Ascending aorta (tissue), 2 donors: ENCODE measurements at regions not wholly inside any gene's neighbourhood (a gene's known extent, or its start where the extent isn't known, plus 50 kb on each side); places are given as distances from the start of the nearest gene placed in this dataset.
A peak's percentile ranks its signal among the peaks of the same experiment; 100 is the strongest.
"Not testable (repeated sequence)": the region's sequence is repeated elsewhere in the genome, so short reads cannot be mapped to it uniquely, and the experiment has no call there.

ENCODE experiments used
- DNase-seq, 2 donors: peaks; one replicate each; pipeline ENCODE4 v3.0.0-alpha.2; 2019; ENCODE audit warnings: low spot score in 2 of 2
- H3K27ac ChIP-seq, 2 donors: fragments of 200-600 bp; sonication (generic); one replicate each; pipeline ENCODE4 v1.5.1; 2016 to 2017; ENCODE audit warnings: mild to moderate bottlenecking in 1 of 2
- H3K27me3 ChIP-seq: fragments of 200-600 bp; sonication (generic); one replicate; pipeline ENCODE4 v1.5.1; 2017
- H3K36me3 ChIP-seq, 2 donors: fragments of 200-600 bp; sonication (generic); one replicate each; pipeline ENCODE4 v1.5.1; 2016
- H3K4me1 ChIP-seq, 2 donors: fragments of 200-600 bp; sonication (generic); one replicate each; pipeline ENCODE4 v1.5.1; 2016 to 2017; ENCODE audit warnings: mild to moderate bottlenecking in 1 of 2
- H3K4me3 ChIP-seq, 2 donors: fragments of 200-600 bp; sonication (generic); one replicate each; pipeline ENCODE4 v1.5.1; 2016 to 2017; ENCODE audit warnings: mild to moderate bottlenecking in 1 of 2
- H3K9me3 ChIP-seq, 2 donors: fragments of 200-600 bp; sonication (generic); one replicate each; pipeline ENCODE4 v1.5.1; 2016
- intact Hi-C: fragments of 100-400 bp; cut with DNase I; formaldehyde crosslinking; loops from one replicate; pipeline ENCODE4 v1.15.1; 2023
- TF ChIP-seq, protein P1 (sequence below), 3 experiments: fragments of 200-600 bp in 2 of 3; fragments of 450-650 bp in 1 of 3; sonication (generic) in 2 of 3; IDR thresholded peaks; one replicate each; pipeline ENCODE4 v1.5.1; 2016 to 2019; ENCODE audit warnings: antibody characterized with exemption in 3 of 3, mild to moderate bottlenecking in 1 of 3, moderate library complexity in 1 of 3

DNA sequence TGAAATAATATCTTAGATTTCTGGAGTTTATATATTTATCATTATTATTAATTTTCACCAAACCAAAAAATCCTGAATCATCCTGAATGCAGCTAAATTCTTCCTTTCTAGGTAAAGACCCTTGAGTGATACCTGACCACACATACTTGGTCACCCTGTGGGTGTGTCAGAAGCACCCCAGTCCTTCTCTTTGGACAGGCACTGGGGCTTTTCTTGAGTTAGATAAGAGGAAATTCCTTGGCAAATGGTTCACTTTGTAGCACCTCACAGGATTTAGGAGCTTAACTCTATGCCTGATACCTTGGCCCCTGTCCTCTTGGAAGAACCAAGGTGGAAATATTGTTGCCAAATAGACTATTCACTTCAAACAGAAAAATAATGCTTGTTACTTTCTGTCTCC, 69.6 kb upstream of the PNPLA4 start:
- no peak for DNase-seq
- H3K4me3 ChIP-seq = no peak overlapping the region
- no peaks in the 10 kb centered on the region for H3K9me3 ChIP-seq
- H3K27ac ChIP-seq = no peak overlapping the region
- H3K4me1 ChIP-seq = no peaks in the 10 kb centered on the region
- intact Hi-C loops = loop anchor here (1.0 kb wide), 1 partner anchor 740 kb away; no protein-coding TSS in a partner anchor
- TF ChIP-seq, protein P1, sequence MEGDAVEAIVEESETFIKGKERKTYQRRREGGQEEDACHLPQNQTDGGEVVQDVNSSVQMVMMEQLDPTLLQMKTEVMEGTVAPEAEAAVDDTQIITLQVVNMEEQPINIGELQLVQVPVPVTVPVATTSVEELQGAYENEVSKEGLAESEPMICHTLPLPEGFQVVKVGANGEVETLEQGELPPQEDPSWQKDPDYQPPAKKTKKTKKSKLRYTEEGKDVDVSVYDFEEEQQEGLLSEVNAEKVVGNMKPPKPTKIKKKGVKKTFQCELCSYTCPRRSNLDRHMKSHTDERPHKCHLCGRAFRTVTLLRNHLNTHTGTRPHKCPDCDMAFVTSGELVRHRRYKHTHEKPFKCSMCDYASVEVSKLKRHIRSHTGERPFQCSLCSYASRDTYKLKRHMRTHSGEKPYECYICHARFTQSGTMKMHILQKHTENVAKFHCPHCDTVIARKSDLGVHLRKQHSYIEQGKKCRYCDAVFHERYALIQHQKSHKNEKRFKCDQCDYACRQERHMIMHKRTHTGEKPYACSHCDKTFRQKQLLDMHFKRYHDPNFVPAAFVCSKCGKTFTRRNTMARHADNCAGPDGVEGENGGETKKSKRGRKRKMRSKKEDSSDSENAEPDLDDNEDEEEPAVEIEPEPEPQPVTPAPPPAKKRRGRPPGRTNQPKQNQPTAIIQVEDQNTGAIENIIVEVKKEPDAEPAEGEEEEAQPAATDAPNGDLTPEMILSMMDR (IDR thresholded peaks at IDR 0.05) = no peak
- no peaks in the 10 kb centered on the region for H3K36me3 ChIP-seq
- no peaks in the 10 kb centered on the region for H3K27me3 ChIP-seq

DNA sequence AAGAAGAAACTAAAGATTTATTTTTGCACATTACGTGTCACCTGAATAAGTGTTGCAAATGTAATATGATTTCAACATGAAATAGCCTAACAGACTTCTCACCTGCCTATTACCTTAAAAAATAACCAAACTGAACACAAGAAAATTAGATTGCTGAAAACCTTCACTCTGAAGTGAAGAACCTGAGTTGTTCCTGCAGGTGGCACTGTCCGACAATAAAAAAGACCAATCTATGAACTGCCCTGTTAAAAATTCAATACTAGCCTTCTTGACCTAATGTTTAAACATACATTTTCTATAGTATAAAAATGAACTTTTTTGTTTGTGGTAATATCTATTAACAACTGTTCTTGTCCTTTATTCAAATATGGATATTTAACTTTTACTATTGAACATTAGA, 69.2 kb upstream of the PNPLA4 start:
- intact Hi-C loops = no loop called here

DNA sequence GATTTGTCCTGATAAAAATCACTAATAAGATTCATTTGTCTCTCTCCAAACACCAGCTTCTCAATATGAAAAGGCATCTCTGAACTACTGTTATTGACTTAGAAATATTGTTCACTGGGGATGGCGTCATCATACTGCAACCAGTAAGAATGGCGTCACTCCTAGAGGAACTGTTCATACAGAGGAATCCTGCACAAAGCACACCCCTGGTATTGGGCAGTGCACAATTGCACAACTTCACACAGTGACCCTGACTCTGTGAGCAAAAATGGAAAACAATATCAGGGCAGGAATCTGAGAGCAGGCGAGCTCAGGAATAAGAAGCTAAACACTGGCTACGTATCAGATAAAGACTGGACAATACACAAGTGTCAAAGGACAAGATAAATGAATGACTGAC, 66.7 kb upstream of the PNPLA4 start:
- H3K9me3 ChIP-seq = no peaks in the 10 kb centered on the region
- no peak overlapping the region for H3K4me3 ChIP-seq
- TF ChIP-seq, protein P1 (IDR thresholded peaks at IDR 0.05) = no peak
- no peak for DNase-seq
- H3K27ac ChIP-seq = no peak overlapping the region
- intact Hi-C loops = no loop called here
- no peaks in the 10 kb centered on the region for H3K4me1 ChIP-seq
- H3K36me3 ChIP-seq = no peaks in the 10 kb centered on the region
- no peaks in the 10 kb centered on the region for H3K27me3 ChIP-seq

More for the DNA sequence above, 69.2 kb upstream of the PNPLA4 start:
- Histone ChIP-seq H3K27me3 (no peaks in the 10 kb centered on the region), H3K27ac (no peak overlapping the region), H3K4me3 (no peak overlapping the region), H3K36me3 (no peaks in the 10 kb centered on the region), H3K4me1 (no peaks in the 10 kb centered on the region), H3K9me3 (no peaks in the 10 kb centered on the region)
- TF ChIP-seq, protein P1 (IDR thresholded peaks at IDR 0.05) = peak; percentile 26 to 52 (median 42)
- DNase-seq = no peak

DNA sequence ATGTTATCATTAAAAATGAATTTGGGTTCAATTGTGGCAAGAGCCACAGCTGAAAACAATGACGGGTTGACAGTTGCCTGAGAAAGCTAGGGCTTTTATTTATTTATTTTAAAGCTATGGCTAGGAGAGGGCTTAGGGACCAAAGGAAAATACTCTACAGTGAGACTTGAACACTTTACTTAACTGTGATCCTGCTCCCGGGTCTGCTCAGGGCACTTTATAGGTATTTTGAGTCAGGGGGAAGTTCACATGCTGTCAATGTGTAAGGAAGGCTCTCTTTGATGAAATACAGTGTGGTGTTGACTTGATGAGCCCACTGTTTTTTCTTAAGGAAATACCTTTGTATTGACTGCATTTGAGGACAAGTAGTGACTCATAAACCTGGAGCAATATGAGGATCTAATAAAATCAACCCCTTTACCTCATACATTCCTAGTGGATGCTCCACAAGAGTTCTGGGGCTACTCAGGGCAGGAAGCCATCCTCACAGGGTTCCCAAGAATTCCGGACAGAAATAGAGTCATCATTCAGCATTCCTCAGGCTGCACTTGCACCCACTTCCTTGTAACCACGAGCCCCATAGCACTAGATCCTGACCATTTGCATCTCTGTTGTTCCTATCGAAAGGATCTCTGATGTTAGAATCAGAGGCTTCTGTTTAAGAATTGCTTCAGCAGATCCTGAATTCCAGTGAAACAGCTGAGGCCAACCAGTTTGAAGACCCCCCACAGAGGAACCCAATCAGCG, 61.0 kb upstream of the PNPLA4 start:
- H3K4me1 ChIP-seq, intact Hi-C loops, H3K27me3 ChIP-seq, DNase-seq, H3K4me3 ChIP-seq, H3K27ac ChIP-seq, H3K36me3 ChIP-seq, H3K9me3 ChIP-seq: not testable (repeated sequence)

DNA sequence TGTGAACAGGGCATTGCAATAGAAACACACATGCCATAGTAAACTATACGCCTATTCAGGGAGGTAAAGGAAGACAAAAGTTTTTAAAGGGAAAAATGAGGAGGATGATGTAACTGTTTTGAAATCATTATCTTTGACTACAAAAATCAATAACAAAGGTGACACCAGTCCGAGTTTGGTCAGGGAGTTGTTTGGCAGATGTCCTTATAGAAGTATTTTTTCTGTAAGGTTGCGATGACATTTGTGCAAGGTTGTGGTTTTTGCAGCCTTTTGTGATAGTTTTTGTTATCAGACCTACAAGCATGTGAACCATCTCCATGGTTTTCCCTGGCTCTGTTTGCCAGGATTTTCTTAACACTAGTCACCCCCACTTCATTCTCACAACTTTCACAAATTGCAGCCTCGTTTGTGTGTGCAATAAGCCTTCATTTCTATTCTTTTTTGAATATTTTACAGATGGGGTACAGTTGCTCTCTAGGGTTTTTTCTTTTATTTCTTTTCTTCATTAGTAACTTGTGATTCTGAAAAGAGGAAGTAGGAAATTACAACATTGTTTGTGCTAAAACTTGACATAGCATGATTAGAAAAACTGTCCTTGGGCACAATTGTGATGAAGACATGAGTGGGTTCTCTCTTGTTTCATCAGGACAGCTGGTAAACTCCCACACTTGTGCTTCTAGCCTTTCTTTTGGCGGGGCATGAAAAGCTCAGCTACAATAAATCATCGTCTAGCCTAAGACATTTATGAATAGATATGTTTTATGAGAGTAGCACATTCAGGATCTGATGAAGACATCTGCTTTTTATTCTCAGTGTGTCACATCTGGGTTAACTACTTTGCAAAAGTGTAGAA, 60.2 kb upstream of the PNPLA4 start:
- TF ChIP-seq, protein P1 (IDR thresholded peaks at IDR 0.05) = no peak
- Histone ChIP-seq H3K4me3 (no peak overlapping the region), H3K4me1 (no peaks in the 10 kb centered on the region), H3K36me3 (no peaks in the 10 kb centered on the region), H3K27ac (no peak overlapping the region), H3K9me3 (no peaks in the 10 kb centered on the region), H3K27me3 (no peaks in the 10 kb centered on the region)
- DNase-seq = no peak
- intact Hi-C loops = no loop called here

DNA sequence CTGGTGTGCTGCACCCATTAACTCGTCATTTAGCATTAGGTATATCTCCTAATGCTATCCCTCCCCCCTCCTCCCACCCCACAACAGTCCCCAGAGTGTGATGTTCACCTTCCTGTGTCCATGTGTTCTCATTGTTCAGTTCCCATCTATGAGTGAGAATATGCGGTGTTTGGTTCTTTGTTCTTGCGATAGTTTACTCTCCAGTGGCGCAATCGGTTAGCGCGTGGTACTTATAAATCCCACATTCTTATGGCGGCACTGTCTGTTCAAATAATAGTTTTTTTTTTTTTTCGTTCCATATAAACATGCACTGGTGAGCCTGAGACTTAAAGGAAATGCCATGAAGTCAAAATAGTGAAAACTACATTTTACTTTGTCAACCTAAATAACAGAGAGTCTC, 59.5 kb upstream of the PNPLA4 start:
- H3K27me3 ChIP-seq, intact Hi-C loops, DNase-seq, H3K4me1 ChIP-seq, H3K27ac ChIP-seq, H3K9me3 ChIP-seq, H3K36me3 ChIP-seq, H3K4me3 ChIP-seq: not testable (repeated sequence)
